Stimulated activated CD4-positive, alpha-beta T cell treated with anti-CD3 and anti-CD28 coated beads, Interleukin-12 subunit alpha, Interleukin-12 subunit beta, amount 100 ng/mL, for 24 hours (primary cell): ENCODE measurements at regions not wholly inside any gene's neighbourhood (a gene's known extent, or its start where the extent isn't known, plus 50 kb on each side); places are given as distances from the start of the nearest gene placed in this dataset.

Experiments used
- DNase-seq, 2 experiments: peaks; one replicate each; pipeline ENCODE4 v3.0.0-alpha.2; 2020; ENCODE audit warnings: low read depth in 2 of 2

DNA sequence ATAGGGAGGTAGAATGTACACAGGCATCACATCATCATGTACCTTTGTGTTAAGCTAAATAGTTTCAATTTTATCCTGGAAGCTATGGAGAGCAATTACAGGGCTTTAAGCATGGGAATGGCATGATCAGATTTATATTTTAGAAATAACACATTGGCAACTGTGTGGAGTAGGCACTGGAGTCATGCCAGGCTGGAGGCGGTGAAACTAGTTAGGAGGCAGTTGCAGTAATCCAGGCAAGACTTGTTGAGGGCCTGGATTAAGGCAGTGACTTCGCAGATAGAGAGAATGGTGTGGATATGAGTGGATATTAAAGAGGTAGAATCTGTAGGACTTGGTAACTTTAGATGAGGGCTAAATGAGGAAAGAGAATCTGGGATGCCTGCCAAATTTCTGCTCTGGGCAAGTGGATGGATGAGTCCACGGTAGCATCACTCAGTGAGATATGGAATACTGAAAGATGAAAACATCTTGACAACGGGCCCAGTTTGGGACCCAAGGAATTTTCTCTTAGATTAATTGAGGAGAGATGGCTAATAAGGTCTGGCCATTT, 506.2 kb downstream of the FGF9 start:
- DNase-seq, result no peak

GRCh38 chr13:22178878-22179277, 508.0 kb downstream of the FGF9 start:
- DNase-seq, result no peak

DNA sequence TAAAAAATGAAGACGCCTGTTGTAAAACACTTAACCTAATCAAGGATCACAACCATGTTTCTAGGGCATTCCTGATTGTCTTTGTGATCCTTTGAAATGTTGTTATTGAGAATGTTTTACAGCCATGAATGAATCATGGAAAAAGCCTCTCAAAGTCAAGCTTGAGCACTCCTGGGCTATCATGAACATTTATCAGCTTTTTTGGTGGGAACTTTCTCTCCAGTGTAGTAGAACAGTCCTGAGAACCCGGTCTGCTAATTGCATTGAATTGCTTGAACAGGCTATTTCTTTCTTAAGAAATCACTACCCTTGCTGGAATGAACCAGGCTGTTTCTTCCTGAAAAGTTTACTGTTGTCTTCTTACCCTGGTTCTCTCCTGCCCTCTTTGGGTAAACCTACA, 516.5 kb downstream of the FGF9 start:
- no peak for DNase-seq

DNA sequence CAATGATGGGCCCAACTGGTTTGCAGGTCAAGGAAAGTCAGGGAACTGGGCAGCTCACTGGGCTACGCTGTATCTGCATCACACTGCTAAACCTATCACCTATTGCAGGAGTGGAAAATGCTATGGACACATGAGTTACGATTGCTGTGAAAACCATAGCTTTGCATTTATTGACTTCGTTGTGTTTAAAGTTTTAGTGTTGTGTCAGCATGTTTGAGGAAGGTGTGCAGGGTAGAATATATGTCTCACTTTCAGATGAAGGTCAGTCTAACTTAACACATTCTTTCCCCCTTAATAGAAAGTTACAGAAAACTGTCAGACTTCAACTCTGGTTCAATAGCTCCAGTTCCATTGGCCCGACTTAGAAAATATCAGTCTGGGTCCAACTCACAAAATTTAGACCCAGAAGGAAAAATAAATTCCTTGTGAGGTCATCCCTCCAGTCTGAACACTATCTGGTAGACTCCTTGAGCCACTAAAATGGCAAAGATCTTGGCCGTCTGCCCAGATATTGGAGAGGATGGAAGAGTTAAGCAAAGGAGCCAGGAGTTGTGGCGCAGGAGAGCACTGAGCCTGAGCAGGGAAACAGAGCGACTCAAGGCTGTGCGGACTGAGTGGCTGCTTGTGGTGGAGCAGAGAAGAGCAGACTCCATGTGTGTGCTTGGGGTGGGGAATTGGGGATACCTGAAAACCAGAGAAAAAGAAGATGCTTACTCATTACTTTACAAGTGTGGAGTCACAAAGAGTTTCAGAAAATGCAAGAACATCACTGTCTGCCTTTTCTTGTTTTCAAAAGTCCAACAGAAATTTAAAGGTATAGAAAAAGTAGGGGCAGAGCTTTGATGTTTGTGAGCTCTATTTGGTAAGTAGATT, 518.5 kb downstream of the FGF9 start:
- no peak for DNase-seq

DNA sequence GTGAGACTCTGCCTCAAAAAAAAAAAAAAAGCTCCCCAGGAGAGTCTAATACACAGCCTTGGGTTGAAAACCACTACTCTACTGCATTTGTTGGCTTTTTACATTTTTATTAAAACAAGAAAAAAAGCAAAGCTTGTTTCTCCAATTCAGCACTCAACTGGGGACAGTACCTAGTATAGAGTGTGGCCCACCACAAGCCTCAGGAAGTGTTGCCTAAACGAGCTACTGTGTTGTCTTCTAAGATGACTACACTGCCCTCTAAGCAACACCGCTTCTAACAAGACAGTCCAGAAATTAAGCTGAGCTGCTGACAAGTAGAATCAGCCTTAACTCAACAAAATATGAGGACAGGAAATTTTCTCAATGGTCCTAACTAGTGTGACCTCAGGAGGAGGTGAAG, 522.2 kb downstream of the FGF9 start:
- no peak for DNase-seq

- DNase-seq, result no peak
Observed at GRCh38 chr13:22194106-22194805, 523.4 kb downstream of the FGF9 start.

- no peak for DNase-seq
Observed at GRCh38 chr13:22195726-22196125, 524.9 kb downstream of the FGF9 start.

- no peak for DNase-seq
Observed at GRCh38 chr13:22196777-22197176, 525.9 kb downstream of the FGF9 start.

- DNase-seq, result no peak
Observed at GRCh38 chr13:22198001-22198400, 527.1 kb downstream of the FGF9 start.

DNA sequence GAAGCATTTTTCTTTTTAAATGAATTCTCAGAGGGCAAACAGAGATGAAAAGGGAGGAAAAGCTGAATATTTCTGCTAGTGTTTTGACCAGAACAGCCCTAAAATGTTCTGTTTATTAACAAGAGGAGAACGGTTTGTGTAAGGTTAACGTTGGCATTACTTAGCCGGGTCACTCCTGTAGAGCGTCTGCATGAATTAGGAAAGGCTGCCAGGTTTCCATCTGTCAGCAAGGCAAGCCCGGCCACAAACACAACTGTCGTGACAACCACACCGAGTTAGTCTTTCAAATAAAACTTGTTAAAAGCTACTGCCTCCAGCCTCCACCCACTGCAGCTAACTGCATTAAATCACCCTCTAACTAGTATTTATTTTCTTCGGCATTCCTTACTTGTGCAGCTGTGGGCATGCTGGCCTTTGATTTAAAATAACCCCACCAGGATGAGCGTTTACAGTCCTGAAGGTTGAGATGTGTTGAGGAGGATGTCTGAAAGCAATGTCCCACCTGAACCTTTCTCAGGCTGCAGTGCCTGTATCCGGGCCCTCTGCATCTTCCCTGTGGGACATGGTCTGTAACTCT, 527.9 kb downstream of the FGF9 start:
- DNase-seq, result no peak

- DNase-seq, result no peak
Observed at GRCh38 chr13:22200440-22200839, 529.6 kb downstream of the FGF9 start.

GRCh38 chr13:22201375-22201925, 530.6 kb downstream of the FGF9 start:
- DNase-seq, result no peak

DNA sequence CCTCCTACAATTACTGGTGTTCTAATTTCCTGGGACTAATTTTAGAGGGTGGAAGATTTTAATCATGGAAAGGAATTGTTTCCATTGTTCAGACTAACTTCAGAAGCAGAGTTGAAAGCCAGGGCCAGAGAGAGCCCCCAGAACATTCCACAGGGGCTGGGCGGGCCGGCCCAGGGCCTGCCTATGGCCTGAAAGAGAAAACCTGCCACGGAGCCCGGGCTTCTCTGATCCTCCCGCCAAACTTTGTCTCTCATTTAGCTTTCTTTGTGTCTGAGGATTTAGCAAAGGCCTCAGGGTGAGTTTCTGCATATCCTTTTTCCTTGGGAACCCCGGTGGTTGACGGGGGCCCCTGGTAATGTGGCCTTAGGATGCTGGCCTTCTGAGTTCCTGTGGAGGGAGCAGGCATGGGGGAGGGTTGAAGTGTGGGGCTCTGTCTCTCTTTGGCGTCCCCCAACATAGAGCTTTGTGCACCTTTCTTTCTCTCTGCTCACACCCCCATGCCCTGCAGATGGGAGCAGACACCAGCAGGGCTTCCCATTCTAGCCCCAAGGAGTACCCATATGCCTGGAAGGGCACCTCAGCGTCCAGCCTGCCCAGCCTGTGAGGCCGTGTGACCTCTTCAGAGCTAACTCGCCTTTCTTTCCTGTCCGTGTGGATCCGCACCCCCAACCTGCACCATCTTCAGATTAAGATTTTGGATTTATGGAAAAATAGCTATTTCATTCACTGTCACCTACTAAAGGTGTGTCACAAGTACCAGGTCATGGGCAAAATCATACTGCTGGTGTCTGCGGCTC, 539.5 kb downstream of the FGF9 start:
- no peak for DNase-seq

DNA sequence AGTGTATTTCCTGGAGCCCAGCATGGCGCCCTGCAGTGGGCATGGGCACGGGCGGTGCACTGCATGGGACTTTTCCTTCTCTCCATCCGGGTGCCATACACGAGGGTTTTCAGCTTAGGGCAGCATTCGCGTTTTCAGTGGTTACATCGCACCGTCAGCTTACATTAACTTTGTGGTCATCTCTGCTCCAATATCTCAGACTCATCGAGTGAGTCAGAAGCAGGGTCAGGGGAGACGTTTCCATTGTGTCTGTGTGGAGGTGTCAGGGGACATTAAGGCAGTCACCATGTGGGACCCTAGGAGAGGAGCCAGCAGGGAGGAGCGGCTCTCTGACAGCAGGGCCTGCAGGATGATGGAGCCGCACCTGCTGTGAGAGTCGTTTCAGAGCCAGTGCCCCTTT, 541.0 kb downstream of the FGF9 start:
- DNase-seq, result no peak

GRCh38 chr13:22212576-22212975, 541.7 kb downstream of the FGF9 start:
- no peak for DNase-seq

- no peak for DNase-seq
Observed at GRCh38 chr13:22214184-22214583, 543.3 kb downstream of the FGF9 start.

DNA sequence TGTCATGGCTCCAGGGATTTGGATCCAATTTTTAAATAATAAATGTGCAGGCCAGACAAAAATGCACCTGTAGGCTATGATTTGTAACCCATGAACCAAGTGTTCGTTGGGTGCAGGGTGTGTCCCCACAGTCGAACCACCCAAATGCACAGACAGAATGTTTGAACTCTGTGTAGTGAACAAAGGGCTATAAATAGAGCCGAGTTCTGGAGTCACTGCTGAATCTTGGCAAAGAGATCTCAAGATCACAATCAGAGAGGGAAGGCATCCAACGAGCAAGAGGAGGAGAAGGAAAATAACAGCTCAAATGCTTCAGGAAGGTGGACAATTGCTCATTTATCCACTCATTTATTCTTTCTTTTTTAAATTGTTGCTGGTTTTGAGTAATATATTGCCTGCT, 547.9 kb downstream of the FGF9 start:
- no peak for DNase-seq

DNA sequence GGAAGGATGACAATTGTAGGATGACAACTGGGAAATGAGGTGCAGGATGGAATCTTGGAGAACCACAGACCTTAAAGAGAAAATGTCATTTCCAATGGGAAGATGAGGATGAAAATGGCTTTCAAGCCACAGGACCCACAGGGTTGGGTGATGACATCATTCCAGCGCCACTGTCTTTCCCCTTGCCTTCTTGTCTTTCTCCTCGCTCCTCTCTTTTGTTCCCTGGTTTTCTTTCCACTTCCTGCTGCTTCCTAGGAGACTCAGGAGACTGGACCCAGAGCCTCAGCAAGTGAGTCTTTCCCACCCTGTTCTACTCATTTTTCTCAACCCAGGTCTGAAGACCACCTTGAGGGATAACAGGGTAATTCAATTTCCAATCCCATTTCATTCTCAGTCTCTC, 548.8 kb downstream of the FGF9 start:
- DNase-seq, result no peak

GRCh38 chr13:22220151-22221135, 549.6 kb downstream of the FGF9 start:
- DNase-seq, result no peak

GRCh38 chr13:22223411-22223810, 552.5 kb downstream of the FGF9 start:
- DNase-seq, result no peak
